GM21390 (cell line): ENCODE measurements at regions not wholly inside any gene's neighbourhood (a gene's known extent, or its start where the extent isn't known, plus 50 kb on each side); places are given as distances from the start of the nearest gene placed in this dataset.
"Not testable (repeated sequence)": the region's sequence is repeated elsewhere in the genome, so short reads cannot be mapped to it uniquely, and the experiment has no call there.

Experiments
- ATAC-seq: cut with Tn5 transposase; IDR thresholded peaks from one replicate; pipeline ENCODE4 v1.9.1; 2021; ENCODE audit not compliant: unreplicated experiment

DNA sequence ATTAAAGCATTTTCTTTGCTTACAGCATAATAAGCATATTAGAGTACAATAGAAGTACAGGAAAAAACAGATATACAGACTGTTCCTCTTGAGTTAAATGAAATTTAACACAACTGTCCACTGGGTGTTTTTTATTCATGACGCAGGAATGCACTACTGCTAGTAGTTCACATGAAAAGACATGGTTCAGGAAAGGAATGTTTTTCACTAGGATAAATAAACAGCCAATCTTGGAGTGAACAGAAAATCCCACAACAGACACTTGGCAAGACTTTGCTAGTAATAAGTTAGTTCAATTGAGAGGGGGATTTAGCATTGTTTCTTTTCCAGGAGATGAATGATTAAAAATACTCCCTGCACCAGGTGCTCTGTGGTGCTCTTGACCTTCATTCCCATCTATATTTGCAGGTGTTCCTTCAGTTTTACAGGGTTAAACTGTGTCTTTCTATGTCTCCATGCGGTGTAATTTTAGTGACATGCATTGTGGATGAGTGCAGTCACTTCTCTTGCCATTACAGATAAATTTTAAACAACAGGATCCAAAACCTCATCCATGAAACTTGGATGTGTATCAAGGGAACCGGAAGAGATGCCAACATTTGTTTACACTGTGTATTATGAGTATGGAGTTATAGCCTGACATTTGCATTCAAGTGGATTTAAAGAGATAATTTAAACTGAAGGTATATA is 796.6 kb downstream of the DSC3 start:
- ATAC-seq = no peak

DNA sequence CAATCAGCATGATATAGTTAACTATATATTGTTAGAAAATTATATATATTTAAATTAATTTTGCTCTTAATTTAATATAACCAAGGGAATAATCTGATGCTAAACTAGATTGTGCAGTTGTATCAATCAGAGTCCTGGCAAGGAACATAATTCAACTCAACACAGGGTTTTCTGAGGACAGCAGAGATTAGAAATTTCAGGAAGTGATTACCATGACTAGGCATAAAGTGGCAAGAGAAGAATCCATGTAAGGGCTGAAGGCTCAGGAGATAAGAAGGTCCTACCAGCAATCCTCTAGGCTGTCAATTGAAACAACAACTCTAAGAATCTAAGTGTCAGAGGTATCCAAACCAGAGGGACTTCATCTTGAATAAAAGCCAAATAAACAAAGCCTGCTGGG is 807.8 kb downstream of the DSC3 start:
- ATAC-seq = no peak

DNA sequence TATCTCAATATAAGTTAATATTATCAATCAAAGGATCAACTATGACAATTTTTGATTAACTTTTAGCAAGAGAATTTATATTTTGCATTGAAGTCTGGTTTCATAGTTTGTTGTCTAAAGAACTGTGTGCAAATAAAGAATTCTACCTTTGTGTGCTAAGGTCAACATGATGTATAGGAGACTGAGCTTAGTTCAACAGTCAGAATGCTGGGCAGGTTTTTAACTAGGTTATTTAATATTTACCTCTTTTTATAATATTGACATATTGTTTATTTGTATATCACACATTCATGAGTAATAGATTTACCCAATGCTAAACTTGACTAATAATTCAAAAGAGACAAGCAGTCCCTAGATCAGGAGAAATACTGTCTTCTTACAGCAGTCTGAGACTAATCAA is 831.4 kb downstream of the DSC3 start:
- ATAC-seq = no peak

DNA sequence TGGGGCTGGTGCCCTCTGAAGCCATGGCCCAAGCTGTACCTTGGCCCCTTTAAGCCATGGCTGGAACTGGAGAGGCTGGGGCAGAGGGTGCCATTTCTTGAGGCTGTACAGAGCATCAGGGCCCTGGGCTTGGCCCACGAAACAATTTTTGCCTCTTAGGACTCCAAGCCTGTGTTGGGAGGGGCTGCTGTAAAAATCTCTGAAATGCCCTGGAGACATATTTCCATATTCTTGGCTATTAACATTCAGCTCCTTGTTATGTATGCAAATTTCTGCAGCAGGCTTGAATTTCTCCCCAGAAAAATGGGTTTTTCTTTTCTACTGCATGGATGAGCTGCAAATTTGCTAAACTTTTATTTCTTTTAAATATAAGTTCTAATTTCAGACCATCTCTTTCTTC is 834.0 kb downstream of the DSC3 start:
- no peak for ATAC-seq

DNA sequence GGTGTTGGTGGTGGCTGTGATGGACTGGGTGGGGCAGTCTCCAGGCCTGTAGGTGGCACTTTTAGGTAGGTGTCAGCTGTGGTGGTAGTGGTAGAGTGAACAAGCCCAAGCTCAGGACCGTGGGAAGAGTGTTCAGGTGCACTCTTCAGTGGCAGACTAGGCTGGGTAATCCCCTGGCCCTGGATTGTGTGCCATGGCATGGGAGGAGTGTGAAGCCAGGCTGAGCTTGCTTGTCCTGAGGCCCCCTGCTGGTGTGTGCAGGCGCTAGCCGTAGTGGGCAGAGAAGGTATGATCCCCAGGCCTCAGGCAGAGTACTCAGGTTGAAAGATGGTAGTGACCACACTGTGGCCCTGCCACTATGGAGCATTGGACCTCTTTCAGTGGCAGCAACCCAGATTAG is 850.3 kb downstream of the DSC3 start:
- ATAC-seq = no peak

DNA sequence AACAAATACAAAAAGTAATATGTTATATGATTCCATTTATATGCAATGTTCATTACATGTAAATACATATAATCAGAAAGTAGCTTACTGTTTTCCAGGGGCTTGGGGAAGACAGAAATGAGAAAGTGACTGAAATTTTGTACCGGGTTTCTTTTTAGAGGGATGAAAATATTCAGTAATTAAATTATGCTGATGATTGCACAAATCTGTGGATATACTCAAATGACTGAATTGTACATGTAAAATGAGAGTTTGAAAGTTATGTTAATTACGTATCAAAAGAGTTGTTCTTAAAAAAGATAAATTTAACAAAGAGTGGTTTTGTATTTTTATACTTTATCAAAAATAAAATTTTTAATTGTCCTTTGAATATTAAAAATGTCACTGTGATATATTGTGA is 856.3 kb downstream of the DSC3 start:
- ATAC-seq = no peak

DNA sequence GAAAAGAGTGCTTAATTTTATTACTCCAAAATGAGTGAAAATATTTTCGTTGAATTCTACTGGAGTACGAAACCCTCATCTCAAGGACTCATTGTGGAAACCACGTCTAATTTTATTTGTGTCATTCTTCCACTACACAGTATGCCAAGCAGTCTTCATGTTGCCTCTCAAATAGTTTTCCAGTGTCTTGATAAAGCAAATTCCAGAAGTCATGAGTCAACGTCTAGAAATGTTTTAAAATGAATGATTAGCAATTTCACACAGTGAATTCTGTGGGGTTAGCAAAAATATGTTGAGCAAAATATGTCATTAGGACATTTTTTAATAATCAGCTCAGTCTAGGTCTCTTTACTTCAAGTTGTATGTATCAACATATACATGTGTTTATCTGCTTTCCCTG is 865.5 kb downstream of the DSC3 start:
- ATAC-seq = no peak

DNA sequence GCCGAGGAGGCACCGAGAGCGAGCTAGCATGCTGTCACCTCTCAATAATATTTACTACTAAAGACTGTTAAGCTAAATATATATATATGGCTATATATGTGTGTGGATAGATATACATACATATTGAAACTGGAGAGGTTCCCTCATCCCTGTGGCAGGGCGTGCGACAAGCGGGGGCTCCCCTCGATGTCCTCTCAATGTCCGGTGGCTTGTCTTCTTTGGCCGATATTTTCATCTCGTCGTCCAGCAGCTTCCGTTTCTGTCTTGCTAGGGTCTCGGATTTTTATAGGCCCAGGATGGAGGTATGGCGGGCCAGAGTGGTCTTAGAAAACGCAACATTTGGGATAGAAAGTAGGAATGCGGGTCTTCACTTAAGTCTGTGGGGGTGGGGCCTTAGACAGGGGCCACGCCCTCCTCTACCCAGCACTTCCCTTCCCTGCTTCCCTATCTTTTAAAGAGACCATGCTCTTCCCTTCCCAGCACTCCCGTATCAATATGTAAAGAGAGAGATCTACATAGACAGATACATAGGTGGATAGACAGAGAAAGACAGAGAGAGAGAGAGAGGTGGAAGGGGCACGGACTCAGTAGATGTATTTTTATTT is 866.8 kb downstream of the DSC3 start:
- ATAC-seq = no peak

DNA sequence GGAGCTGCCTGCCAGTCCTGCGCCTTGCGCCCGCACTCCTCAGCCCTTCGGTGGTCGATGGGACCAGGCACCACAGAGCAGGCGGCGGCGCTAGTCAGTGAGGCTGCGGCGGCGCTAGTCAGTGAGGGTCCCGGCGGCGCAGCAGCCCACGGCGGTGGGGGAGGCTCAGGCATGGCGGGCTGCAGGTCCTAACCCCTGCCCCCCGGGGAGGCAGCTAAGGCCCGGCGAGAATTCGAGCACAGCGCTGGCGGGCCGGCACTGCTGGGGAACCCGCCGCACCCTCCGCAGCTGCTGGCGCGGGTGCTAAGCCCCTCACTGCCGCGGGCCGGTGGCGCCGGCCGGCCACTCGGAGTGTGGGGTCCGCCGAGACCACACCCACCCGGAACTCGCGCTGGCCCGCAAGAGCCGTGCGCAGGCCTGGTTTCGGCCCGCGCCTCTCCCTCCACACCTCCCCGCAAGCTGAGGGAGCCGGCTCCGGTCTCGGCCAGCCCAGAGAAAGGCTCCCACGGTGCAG is 867.4 kb downstream of the DSC3 start:
- no peak for ATAC-seq

DNA sequence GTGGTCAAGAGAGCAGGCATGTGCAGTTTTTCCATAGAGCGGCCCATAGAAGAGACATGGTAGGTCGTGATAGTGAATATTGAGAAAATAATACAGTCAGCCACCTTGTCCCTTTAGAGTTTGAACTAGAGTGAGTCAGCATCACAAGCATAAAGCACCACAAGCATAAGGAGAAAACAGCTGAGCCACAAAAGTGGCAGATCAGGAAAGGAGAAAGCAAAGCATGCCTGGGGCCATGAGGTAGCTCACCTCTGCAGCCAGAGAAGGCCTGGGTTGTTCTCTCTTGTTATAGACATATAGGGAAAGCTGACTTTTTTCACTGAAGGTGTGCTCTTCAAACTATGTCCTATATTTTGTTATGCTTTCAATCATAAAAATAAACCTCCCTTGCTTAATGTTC is 879.0 kb downstream of the DSC3 start:
- ATAC-seq = no peak

DNA sequence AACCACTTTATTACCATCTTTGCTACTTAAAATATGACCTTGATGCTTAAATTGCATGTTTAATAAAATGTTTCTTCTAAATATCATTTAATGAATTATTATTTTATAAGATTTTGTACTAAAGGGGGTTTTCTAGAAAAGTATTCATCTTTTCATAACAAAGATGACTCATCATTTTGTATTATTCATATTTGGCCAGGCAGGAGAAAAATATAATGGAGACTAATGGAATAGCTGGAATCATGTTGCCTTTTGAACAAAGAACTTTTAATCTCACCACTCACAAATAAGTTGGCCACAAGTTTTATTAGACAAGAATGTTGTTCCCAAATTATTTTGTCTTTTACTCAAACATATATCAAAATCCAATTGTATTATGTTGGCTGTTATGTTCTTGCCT is 882.4 kb downstream of the DSC3 start:
- no peak for ATAC-seq

DNA sequence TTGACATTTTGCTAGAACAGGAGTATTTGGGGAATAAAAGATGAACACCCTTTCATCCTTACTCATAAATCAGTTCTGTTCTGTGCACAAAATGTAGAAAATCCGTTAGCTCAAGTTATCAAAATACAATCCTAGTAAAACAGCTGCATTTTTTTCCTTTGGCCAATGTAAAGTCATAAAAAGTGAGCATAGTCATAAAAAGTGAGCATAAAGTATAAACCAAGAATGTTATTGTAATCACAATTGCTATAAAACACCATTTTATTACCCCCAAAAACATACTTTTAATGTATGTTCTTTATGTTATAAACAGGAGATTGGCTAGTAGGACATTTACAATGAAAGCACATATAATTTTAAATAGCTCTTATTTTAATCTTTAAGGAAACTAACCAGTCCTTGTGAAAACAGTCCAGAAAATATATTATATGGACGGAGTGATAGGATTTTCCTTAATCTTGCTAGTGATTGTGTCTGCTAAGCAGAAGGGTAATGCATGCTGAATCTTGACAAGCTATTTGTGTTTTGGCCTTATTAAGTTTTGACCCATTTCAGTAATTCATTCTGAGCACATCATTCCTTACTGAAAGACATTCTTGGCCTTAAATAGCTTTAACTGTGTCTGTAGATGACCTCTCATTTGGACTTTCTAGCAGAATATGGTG is 891.8 kb downstream of the DSC3 start:
- no peak for ATAC-seq

DNA sequence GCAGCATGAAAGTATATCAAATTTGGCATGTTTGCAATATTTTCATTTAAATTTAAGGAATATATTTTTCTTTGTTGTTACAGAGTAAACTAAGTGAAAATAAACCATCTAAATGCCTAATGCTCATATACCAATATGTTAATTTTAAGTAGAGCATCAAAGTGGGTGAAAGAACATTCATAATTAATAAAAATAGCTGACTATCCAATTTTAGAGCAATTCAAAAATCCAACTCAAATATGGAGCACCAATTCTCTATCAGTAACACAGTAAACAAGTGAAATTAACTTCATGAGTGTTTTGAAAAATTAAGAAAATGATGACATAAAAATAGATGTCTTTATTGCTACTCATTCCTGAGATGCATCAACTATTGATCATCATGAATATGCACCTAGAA is 893.0 kb downstream of the DSC3 start:
- no peak for ATAC-seq

DNA sequence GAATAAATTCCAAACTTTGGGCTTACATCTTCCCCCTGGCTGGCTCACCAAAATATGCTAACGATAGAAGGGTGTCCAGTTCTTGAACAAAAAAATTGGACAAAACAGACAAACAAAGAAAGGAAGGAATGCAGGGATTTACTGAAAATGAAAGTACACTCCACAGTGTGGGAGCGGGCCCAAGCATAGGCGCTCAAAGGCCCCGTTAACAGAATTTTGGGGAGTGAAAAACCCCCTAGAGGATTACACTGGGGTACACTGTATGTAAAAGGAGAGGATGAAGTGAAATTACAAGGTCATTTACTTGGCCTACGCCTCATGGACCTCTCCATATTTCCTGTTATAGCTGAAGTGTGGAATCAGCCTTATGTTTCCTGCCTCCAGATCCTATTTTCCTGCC is 899.7 kb downstream of the DSC3 start:
- no peak for ATAC-seq

DNA sequence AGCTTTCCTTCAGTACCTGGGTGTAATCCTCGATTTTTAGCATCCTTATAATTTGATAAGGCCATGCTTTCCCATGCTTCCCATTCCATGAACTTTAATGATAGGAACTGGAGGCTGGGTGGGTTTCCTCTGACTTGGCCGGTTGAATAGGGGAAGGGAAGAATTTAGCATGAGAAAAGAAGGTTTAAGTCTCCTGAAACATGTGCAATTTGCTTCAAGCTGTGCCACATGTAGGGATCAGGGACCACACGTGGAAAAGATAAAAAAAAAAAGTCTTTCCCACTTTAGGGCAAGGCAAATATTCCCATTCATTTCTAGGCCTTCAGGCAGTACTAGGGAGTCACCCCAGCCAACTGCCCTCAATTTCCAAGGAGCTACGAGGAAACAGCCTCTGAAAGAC is 900.3 kb downstream of the DSC3 start:
- no peak for ATAC-seq

DNA sequence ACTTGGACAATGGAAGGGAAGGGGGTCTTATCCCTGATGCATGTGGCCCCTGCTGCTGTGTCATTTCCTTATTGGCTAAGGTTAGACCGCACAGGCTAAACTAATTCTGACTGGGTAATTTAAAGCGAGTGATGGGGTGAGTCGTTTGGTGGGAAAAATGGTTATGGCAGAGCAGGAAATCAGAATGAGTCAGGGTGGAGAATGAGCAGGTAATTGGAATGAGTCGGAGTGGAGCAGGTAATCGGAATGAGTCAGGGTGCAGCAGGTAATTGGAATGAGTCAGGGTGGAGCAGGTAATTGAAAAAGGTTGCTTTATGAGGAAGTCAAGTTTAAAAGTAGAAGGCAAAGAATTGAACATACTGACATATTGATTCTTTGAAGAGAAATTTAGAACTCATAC is 901.0 kb downstream of the DSC3 start:
- not testable (repeated sequence) for ATAC-seq

DNA sequence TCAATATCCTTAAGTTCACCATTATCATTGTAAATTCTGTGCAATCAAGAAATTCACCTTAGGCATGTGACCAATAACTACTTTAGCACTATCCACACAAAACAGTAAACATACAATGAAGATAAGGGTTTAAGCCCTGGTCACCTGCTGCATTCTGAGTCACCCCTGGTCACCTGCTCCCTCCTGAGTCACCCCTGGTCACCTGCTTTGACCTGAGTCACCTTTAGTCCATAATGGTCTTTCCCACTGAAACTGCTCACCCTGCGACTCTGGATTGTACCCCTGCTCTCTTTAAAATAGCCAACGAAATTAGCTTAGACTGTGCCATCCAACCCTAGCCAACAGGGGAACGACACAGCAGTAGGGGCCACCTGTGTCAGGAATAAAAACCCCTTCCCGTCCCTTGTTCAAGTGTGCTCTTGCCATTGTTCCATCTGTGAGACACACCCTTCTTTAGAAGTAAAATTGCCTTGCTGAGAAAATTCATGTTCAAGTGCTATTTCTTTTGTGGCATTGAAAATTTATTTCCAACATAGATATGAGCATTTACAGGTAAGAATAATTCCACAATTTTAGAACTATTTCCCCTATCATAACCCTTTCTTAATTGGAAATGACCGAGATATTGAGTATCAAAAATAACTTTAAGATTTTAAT is 902.8 kb downstream of the DSC3 start:
- ATAC-seq = no peak

DNA sequence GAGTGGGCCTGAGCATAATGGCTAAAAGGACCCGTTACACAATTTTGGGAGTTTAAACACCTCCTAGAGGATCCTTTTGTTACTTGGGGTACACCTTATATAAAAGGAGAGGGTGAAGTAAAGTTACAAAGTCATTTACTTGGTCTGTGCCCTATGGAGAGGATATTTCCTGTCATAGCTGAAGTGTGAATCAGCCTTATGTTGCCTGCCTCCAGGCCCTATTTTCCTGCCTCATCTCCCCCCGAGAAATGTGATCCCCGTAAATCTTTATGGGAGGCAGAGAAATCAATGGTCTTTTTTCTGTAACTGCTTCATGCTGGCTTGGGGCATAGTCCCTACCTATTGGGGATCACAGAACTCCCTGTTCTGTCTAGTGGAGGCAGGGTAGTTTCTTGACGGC is 906.6 kb downstream of the DSC3 start:
- no peak for ATAC-seq

DNA sequence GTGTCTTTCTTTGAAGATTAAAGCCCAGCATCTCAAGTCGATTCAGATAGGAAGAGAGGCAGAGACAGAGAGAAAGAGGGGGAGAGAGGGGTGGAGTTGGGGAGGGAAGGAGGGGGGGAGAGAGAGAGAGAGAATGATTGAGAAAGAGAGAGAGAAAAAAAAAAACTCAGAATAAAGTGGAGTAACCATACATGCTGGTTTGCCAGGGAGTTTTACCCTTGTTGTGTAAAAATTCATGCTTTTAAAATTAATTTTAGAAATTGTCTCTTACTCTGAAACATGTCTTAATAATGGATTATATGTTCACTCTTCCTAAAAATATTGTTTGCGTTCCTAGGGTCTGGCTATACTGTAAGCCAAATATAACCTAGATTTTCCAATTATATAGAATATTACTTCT is 908.5 kb downstream of the DSC3 start:
- ATAC-seq = no peak

DNA sequence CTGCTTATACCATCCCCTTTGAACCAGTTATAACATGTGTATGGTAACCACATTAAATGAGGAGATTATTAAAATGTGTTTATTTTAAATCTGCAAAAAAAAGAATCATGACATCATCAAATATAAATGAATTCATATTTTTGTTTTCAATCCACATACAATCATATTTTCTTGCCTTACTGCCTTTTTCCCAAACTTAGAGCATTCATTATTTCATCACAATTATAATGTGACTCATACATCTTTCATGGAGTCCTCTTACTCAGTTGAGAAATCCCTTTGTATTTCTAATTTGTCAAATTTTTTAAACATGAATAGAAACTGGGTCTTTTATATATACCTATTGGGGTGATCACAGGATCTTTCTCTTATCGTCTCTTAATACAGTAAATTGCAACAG is 909.6 kb downstream of the DSC3 start:
- ATAC-seq = no peak

DNA sequence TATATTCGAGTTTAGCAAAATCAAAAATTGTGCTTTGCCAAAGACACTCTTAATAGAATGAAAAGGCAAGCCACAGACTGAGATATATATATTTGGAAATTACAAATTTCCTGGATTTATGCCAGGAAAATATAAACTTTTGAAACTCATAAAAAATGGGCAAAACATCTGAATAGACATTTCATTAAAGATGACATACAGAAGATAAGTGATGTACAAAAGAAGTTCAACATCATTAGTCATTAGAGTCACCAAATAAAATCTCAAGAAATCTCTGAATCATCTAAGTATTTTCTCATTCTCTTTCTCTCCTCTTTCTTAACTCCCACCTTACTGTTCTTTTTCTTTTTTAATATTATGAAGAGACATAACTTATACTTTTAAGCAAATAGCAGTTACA is 921.1 kb downstream of the DSC3 start:
- ATAC-seq = no peak

DNA sequence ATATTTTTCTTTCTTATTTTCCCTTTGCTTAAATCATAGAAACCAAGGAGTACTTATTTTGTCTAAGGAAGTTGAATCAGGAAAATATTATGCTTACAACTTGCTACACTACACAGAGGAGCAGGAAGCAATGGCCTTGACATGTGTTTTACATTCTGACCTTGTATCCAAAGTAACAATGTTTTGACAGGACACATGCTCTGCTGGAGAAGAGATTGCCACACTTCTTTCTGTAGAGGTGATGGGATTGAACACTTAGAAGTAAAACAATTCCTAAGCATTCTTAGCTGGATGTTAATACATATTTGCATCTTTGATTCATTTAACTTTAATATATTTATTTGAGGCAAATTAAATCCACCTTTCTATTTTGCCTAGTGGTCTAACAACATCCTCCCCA is 929.1 kb downstream of the DSC3 start:
- ATAC-seq = no peak
